CD4-positive, alpha-beta T cell (primary cell): ENCODE measurements at regions not wholly inside any gene's neighbourhood (a gene's known extent, or its start where the extent isn't known, plus 50 kb on each side); places are given as distances from the start of the nearest gene placed in this dataset.

Experiments used
- ATAC-seq: fragments of 200-7000 bp; cut with Tn5 transposase; one replicate; pipeline ENCODE4 v1.10.0; 2022; ENCODE audit warnings: mild to moderate bottlenecking; ENCODE audit not compliant: poor library complexity
- CTCF ChIA-PET: fragments of 350-600 bp; sonication (Branson Sonifier 250); formaldehyde crosslinking; loops from one replicate; lab custom pipeline; 2021; ENCODE audit warnings: antibody characterized with exemption, inconsistent platforms; lab: Charles Lee
- POLR2A ChIA-PET: fragments of 350-600 bp; sonication (Branson Sonifier 250); formaldehyde crosslinking; loops from one replicate; lab custom pipeline; 2021; ENCODE audit warnings: antibody characterized with exemption, inconsistent platforms; lab: Charles Lee
- DNase-seq, 14 experiments: peaks; one replicate each; pipeline ENCODE4 v3.0.0-alpha.2; 2013 to 2020; ENCODE audit warnings: mixed read lengths in 2 of 14
- H3K27ac ChIP-seq, 2 donors: one replicate each; pipeline versions ENCODE4 v1.5.1 to v1.7.0; 2013; ENCODE audit warnings: low read length in 2 of 2, low read depth in 1 of 2, mild to moderate bottlenecking in 1 of 2
- H3K27me3 ChIP-seq, 2 experiments: 1 replicate in 1 of 2; 2 replicates in 1 of 2; pipeline versions ENCODE4 v1.6.1 to v1.7.0; 2013; ENCODE audit warnings: low read length in 2 of 2, control low read depth in 1 of 2, mild to moderate bottlenecking in 1 of 2, moderate library complexity in 1 of 2; ENCODE audit not compliant: insufficient read depth in 2 of 2, control insufficient read depth in 1 of 2
- H3K36me3 ChIP-seq: one replicate; pipeline ENCODE4 v1.6.1; 2013; ENCODE audit warnings: low read length, control low read depth; ENCODE audit not compliant: insufficient read depth
- H3K4me1 ChIP-seq: one replicate; pipeline ENCODE4 v1.6.1; 2013; ENCODE audit warnings: low read length, control low read depth; ENCODE audit not compliant: insufficient read depth
- H3K4me3 ChIP-seq: one replicate; pipeline ENCODE4 v1.5.1; 2013; ENCODE audit warnings: mild to moderate bottlenecking, low read length, moderate library complexity
- H3K9me3 ChIP-seq, 2 experiments: 1 replicate in 1 of 2; 2 replicates in 1 of 2; pipeline versions ENCODE4 v1.6.1 to v1.7.0; 2013; ENCODE audit warnings: low read length in 2 of 2, mild to moderate bottlenecking in 2 of 2, control low read depth in 1 of 2, moderate library complexity in 1 of 2; ENCODE audit not compliant: control insufficient read depth in 1 of 2, insufficient read depth in 1 of 2
- H3K27ac Mint-ChIP-seq: one replicate; pipeline ENCODE4 v1.8.0; 2020; ENCODE audit warnings: mixed read lengths
- H3K27me3 Mint-ChIP-seq: one replicate; pipeline ENCODE4 v1.8.0; 2021; ENCODE audit warnings: mixed read lengths
- H3K36me3 Mint-ChIP-seq: one replicate; pipeline ENCODE4 v1.8.0; 2021; ENCODE audit warnings: low read depth, mixed read lengths
- H3K4me1 Mint-ChIP-seq: one replicate; pipeline ENCODE4 v1.8.0; 2021; ENCODE audit warnings: low read depth, mixed read lengths
- H3K4me3 Mint-ChIP-seq: one replicate; pipeline ENCODE4 v1.8.0; 2020; ENCODE audit warnings: mild to moderate bottlenecking, mixed read lengths
- H3K9me3 Mint-ChIP-seq: one replicate; pipeline ENCODE4 v1.8.0; 2020; ENCODE audit warnings: mixed read lengths
- intact Hi-C, 2 experiments: fragments of 100-400 bp; cut with DNase I in 1 of 2; cut with micrococcal nuclease in 1 of 2; formaldehyde crosslinking; loops; one replicate each; pipeline versions ENCODE4 v1.15.1 to v1.9.0; 2023 to 2025; cut with DNase I, micrococcal nuclease
- TF ChIP-seq, protein P1 (sequence below): fragments of 200-600 bp; IDR thresholded peaks from one replicate; pipeline ENCODE4 v1.8.0; 2022; ENCODE audit warnings: antibody characterized with exemption, mild to moderate bottlenecking

DNA sequence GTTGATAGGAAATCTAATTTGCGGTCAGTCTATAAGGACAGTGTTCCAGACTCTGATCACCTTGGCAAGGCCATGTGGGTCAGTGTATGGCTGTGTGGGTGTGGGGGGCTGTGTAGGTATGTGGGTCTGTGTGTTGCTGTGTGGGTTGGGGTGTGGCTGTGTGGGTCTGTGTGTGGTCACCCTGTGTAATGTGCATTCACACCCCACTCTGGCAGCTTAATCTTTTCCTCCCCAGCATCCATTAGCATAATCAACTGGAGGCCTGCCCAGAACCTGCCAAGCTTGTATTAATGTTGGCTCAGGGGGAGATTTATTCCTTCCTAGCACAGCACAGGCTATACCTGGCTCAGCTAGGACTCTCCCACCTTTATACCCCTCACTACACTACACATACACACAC lies 203.2 kb downstream of the TUBA3C start:
- no peak overlapping the region for H3K27ac Mint-ChIP-seq
- CTCF ChIA-PET, result no interaction called here

DNA sequence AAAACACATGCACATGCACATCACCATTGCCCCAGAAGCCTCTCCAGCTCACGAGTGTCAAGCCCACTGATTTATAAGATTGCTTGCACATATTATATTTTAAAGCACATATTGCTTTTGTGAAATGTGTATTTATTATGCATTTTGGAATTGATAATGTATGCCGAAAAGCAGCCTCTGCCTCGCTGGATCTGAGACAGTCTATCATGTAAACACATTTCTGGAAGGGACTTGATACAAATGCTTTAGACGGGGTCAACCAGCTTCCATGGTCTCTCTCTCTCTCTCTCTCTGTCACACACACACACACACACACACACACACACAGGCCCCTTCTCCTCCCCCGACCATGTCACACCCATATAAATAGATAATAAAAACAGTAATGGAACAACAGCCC lies 203.8 kb downstream of the TUBA3C start:
- ChIA-PET POLR2A (no interaction called here), CTCF (no interaction called here)
- TF ChIP-seq, protein P1, sequence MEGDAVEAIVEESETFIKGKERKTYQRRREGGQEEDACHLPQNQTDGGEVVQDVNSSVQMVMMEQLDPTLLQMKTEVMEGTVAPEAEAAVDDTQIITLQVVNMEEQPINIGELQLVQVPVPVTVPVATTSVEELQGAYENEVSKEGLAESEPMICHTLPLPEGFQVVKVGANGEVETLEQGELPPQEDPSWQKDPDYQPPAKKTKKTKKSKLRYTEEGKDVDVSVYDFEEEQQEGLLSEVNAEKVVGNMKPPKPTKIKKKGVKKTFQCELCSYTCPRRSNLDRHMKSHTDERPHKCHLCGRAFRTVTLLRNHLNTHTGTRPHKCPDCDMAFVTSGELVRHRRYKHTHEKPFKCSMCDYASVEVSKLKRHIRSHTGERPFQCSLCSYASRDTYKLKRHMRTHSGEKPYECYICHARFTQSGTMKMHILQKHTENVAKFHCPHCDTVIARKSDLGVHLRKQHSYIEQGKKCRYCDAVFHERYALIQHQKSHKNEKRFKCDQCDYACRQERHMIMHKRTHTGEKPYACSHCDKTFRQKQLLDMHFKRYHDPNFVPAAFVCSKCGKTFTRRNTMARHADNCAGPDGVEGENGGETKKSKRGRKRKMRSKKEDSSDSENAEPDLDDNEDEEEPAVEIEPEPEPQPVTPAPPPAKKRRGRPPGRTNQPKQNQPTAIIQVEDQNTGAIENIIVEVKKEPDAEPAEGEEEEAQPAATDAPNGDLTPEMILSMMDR, result no peak
- Histone ChIP-seq H3K4me3 (no peak overlapping the region), H3K27me3 (no peaks in the 10 kb centered on the region), H3K27ac (no peak overlapping the region), H3K4me1 (no peaks in the 10 kb centered on the region), H3K9me3 (no peaks in the 10 kb centered on the region), H3K36me3 (no peaks in the 10 kb centered on the region)
- Mint-ChIP-seq H3K36me3 (peaks cover 9% of the 10 kb centered on the region), H3K27me3 (no peaks in the 10 kb centered on the region), H3K27ac (no peak overlapping the region), H3K4me3 (no peak overlapping the region), H3K9me3 (peaks cover under 1% of the 10 kb centered on the region), H3K4me1 (no peaks in the 10 kb centered on the region)
- DNase-seq (no peak), ATAC-seq (no peak)
- intact Hi-C loops, result no loop called here

More for the DNA sequence above, 203.2 kb downstream of the TUBA3C start:
- no peaks in the 10 kb centered on the region for H3K27me3 ChIP-seq
- intact Hi-C loops, result no loop called here
- peaks cover 3% of the 10 kb centered on the region for H3K9me3 Mint-ChIP-seq
- no peaks in the 10 kb centered on the region for H3K4me1 ChIP-seq
- H3K27ac ChIP-seq, result no peak overlapping the region
- ATAC-seq (no peak), DNase-seq (no peak)
- peaks cover 15% of the 10 kb centered on the region for H3K36me3 Mint-ChIP-seq
- no peaks in the 10 kb centered on the region for H3K4me1 Mint-ChIP-seq
- H3K4me3 ChIP-seq, result no peak overlapping the region
- H3K4me3 Mint-ChIP-seq, result no peak overlapping the region
- TF ChIP-seq, protein P1, result no peak
- POLR2A ChIA-PET, result no interaction called here
- peaks cover 0 to under 1% of the 10 kb centered on the region in 2 experiments for H3K9me3 ChIP-seq
- no peaks in the 10 kb centered on the region for H3K36me3 ChIP-seq
- H3K27me3 Mint-ChIP-seq, result no peaks in the 10 kb centered on the region

DNA sequence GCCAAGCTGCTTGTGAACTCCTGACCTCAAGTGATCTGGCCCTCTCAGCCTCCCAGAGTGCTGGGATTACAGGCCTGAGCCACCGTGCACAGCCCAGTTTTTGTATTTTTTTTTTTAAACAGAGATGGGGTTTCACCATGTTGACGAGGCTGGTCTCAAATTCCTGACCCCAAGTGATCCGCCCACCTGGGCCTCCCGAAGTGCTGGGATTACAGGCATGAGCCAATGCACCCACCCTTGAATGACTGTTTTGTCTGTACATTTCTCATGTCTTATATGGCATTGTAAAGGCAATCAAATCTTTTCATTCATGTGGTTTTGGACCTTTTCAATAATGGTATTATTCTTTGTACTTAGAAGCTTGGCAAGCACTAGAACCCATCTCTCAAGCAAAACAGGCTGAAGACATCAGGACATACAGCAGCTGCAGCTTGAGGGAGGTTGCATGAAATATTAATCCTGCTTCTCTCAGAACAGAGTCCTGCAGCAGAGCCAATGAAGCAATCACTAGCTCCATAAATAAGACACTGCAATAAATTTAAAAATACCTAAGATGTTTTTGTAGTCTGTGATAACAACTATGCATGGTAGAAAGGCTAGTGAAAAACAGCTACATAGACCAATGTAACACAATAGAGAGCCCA lies 209.9 kb downstream of the TUBA3C start:
- no peaks in the 10 kb centered on the region for H3K36me3 ChIP-seq
- intact Hi-C loops, result no loop called here
- Mint-ChIP-seq H3K9me3 (no peaks in the 10 kb centered on the region), H3K27ac (no peak overlapping the region), H3K4me3 (no peak overlapping the region), H3K36me3 (peaks cover 3% of the 10 kb centered on the region), H3K4me1 (no peaks in the 10 kb centered on the region), H3K27me3 (no peaks in the 10 kb centered on the region)
- H3K9me3 ChIP-seq, result peaks cover 0 to 4% of the 10 kb centered on the region in 2 experiments
- DNase-seq (no peak), ATAC-seq (no peak)
- POLR2A ChIA-PET, result no interaction called here
- no peaks in the 10 kb centered on the region for H3K27me3 ChIP-seq
- CTCF ChIA-PET, result no interaction called here
- no peaks in the 10 kb centered on the region for H3K4me1 ChIP-seq
- no peak overlapping the region for H3K27ac ChIP-seq
- H3K4me3 ChIP-seq, result no peak overlapping the region
- TF ChIP-seq, protein P1, result no peak
